ENCODE measurements at regions not wholly inside any gene's neighbourhood (a gene's known extent, or its start where the extent isn't known, plus 50 kb on each side); places are given as distances from the start of the nearest gene placed in this dataset.

DNA sequence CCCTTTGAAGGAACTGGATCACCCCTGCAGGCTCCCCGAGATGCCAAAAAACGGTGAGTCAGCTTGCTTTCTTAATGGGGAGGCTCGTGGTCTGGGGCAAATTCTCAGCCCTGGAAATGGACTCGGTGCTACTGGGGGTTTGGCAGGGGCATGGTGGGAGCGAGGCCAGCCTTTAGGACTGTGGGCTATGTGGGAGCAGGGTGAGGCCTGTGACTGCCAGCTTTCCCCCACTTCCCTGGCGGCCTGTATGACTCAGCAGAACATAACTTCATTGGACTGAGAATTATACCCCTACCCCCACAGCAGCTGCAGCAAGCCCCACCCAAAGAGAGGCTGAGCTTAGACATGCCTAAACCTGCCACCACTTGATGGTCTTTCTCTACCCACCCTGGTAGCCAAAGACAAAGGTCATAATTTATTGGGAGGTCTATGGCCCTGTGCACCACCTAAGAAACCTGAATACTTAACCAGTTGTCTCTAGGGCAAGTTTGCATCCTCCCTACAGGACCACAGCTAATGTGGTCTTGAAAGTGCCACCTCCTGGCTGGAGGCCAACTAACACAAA is 325.3 kb downstream of the TLE1 start:
- Mint-ChIP-seq H3K27me3 (ENCODE audit: low read depth) (no peaks in the 10 kb centered on the region), H3K4me3 (no peak overlapping the region), H3K27ac (no peak overlapping the region; a peak in 1 of 7 replicates), H3K9me3 (peaks cover 17 to 21% of the 10 kb centered on the region in 2 experiments), H3K4me1 (peaks cover 0 to 3% of the 10 kb centered on the region in 2 experiments; a peak in 1 of 4 replicates), H3K36me3 (ENCODE audit: insufficient read depth in 1 of 3, low read depth in 3 of 3) (peaks cover 6 to 41% (median 14%) of the 10 kb centered on the region in 3 experiments)
- Histone ChIP-seq H3K79me1 (ENCODE audit: insufficient read depth, low read depth, low read length, poor library complexity, severe bottlenecking) (no peaks in the 10 kb centered on the region), H3K14ac (ENCODE audit: insufficient read depth, low read length) (no peak overlapping the region), H3K4ac (ENCODE audit: low read depth, low read length) (no peak overlapping the region), H3K9me3 (ENCODE audit: control insufficient read depth, low read depth, low read length) (no peaks in the 10 kb centered on the region), H3K27me3 (ENCODE audit: insufficient read depth, low read length) (no peaks in the 10 kb centered on the region), H3K23ac (ENCODE audit: insufficient read length, low read depth, low read length) (no peak overlapping the region), H2AFZ (ENCODE audit: low read length) (no peak overlapping the region), H2BK20ac (ENCODE audit: low read depth, low read length, poor library complexity, severe bottlenecking) (no peak overlapping the region), H3T11ph (ENCODE audit: low read length) (no peak overlapping the region), H4K5ac (ENCODE audit: insufficient read length, low read depth, low read length) (no peak overlapping the region), H3K4me1 (ENCODE audit: insufficient read depth, low read length) (no peaks in the 10 kb centered on the region), H2BK120ac (ENCODE audit: low read depth, low read length, poor library complexity, severe bottlenecking) (no peak overlapping the region), H2BK15ac (ENCODE audit: low read depth, low read length) (no peak overlapping the region), H2BK12ac (ENCODE audit: insufficient read length, low read depth, low read length) (no peak overlapping the region), H3K23me2 (ENCODE audit: insufficient read length, low read depth, low read length, poor library complexity, severe bottlenecking) (no peaks in the 10 kb centered on the region), H3K9ac (ENCODE audit: extremely low read depth, insufficient read length, low read length) (no peak overlapping the region), H2AK5ac (ENCODE audit: insufficient read length, low read length) (no peak overlapping the region), H4K20me1 (ENCODE audit: control insufficient read depth, insufficient read depth, insufficient read length) (no peaks in the 10 kb centered on the region), H3K56ac (ENCODE audit: insufficient read length, low read depth, low read length) (no peak overlapping the region), H2BK5ac (ENCODE audit: insufficient read length, low read length) (no peak overlapping the region), H4K8ac (replicated peaks; ENCODE audit: insufficient read length, low read depth, low read length) (no peak overlapping the region), H3K18ac (ENCODE audit: insufficient read length, low read depth, low read length) (peak overlapping the region; percentile 25), H3K4me2 (ENCODE audit: insufficient read depth, insufficient read length, low read length) (no peak overlapping the region), H3K79me2 (ENCODE audit: insufficient read depth, low read length) (no peaks in the 10 kb centered on the region), H3K27ac (ENCODE audit: insufficient read length, low read depth, low read length) (no peak overlapping the region), H4K91ac (ENCODE audit: insufficient read length, low read depth, low read length) (no peak overlapping the region)
- TF ChIP-seq, protein P1, sequence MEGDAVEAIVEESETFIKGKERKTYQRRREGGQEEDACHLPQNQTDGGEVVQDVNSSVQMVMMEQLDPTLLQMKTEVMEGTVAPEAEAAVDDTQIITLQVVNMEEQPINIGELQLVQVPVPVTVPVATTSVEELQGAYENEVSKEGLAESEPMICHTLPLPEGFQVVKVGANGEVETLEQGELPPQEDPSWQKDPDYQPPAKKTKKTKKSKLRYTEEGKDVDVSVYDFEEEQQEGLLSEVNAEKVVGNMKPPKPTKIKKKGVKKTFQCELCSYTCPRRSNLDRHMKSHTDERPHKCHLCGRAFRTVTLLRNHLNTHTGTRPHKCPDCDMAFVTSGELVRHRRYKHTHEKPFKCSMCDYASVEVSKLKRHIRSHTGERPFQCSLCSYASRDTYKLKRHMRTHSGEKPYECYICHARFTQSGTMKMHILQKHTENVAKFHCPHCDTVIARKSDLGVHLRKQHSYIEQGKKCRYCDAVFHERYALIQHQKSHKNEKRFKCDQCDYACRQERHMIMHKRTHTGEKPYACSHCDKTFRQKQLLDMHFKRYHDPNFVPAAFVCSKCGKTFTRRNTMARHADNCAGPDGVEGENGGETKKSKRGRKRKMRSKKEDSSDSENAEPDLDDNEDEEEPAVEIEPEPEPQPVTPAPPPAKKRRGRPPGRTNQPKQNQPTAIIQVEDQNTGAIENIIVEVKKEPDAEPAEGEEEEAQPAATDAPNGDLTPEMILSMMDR (conservative IDR thresholded peaks at IDR 0.05) = no peak
- no CpG with 5 or more reads among the region's 6 CpGs for WGBS (ENCODE audit: extremely low coverage, insufficient read length, low lambda C conversion rate)
- DNase-seq = no peak

Data from H9 (cell line).